PC-3 (cell line): ENCODE measurements at regions not wholly inside any gene's neighbourhood (a gene's known extent, or its start where the extent isn't known, plus 50 kb on each side); places are given as distances from the start of the nearest gene placed in this dataset.

Experiments used
- ATAC-seq: fragments of 200-7000 bp; cut with Tn5 transposase; 2 replicates; pipeline ENCODE4 v1.9.1; 2020; ENCODE audit warnings: mild to moderate bottlenecking, moderate library complexity
- BruUV-seq: library from RNA; stranded (reverse); fragments of 400-500 nt; replicated peaks from 2 replicates; lab custom pipeline; 2021; lab: Mats Ljungman, UMichigan
- CTCF ChIA-PET: fragments of 300-600 bp; sonication (Branson Sonifier 250); formaldehyde crosslinking; loops from one replicate; lab custom pipeline; 2022; ENCODE audit warnings: antibody characterized with exemption; lab: Charles Lee
- POLR2A ChIA-PET: fragments of 300-600 bp; sonication (Branson Sonifier 250); formaldehyde crosslinking; loops from one replicate; lab custom pipeline; 2022; ENCODE audit warnings: antibody characterized with exemption; ENCODE audit not compliant: unreplicated experiment; lab: Charles Lee
- DNase-seq: peaks from one replicate; pipeline ENCODE4 v3.0.0-alpha.2; 2015
- H2AFZ ChIP-seq: fragments of 300-600 bp; sonication (generic); 2 replicates; pipeline ENCODE4 v1.6.0; 2016; ENCODE audit warnings: antibody characterized with exemption, low read length
- H3F3A ChIP-seq: fragments of 300-600 bp; sonication (generic); one replicate; pipeline ENCODE4 v1.6.0; 2017; ENCODE audit warnings: antibody characterized with exemption, low read length, control low read depth, mild to moderate bottlenecking; ENCODE audit not compliant: unreplicated experiment
- H3K27ac ChIP-seq: fragments of 300-600 bp; sonication (generic); 2 replicates; pipeline ENCODE4 v1.5.1; 2016; ENCODE audit warnings: mild to moderate bottlenecking, low read length
- H3K27me3 ChIP-seq: fragments of 300-600 bp; sonication (generic); 2 replicates; pipeline ENCODE4 v1.6.1; 2016; ENCODE audit warnings: low read length, mixed read lengths
- H3K36me3 ChIP-seq: fragments of 300-600 bp; sonication (generic); 2 replicates; pipeline ENCODE4 v1.6.1; 2016; ENCODE audit warnings: low read depth, mixed run types, low read length, mixed read lengths
- H3K4me1 ChIP-seq: fragments of 300-600 bp; sonication (generic); 2 replicates; pipeline ENCODE4 v1.5.1; 2016; ENCODE audit warnings: low read length; ENCODE audit not compliant: insufficient read depth
- H3K4me2 ChIP-seq: fragments of 300-600 bp; sonication (generic); 2 replicates; pipeline ENCODE4 v1.6.0; 2016; ENCODE audit warnings: low read length
- H3K4me3 ChIP-seq: fragments of 300-600 bp; sonication (generic); 2 replicates; pipeline ENCODE4 v1.5.1; 2016; ENCODE audit warnings: mild to moderate bottlenecking, low read length, mixed read lengths
- H3K79me2 ChIP-seq: fragments of 300-600 bp; sonication (generic); 2 replicates; pipeline ENCODE4 v1.6.1; 2017; ENCODE audit warnings: low read length, mixed read lengths
- H3K9ac ChIP-seq: fragments of 300-600 bp; sonication (generic); 2 replicates; pipeline ENCODE4 v1.6.0; 2016; ENCODE audit warnings: mild to moderate bottlenecking, low read length
- H3K9me2 ChIP-seq: fragments of 300-600 bp; sonication (generic); replicated peaks from 2 replicates; pipeline ENCODE4 v1.6.1; 2016; ENCODE audit warnings: mixed run types, low read length, mixed read lengths
- H3K9me3 ChIP-seq: fragments of 300-600 bp; sonication (generic); 2 replicates; pipeline ENCODE4 v1.6.1; 2016; ENCODE audit warnings: low read length, mixed read lengths
- H4K20me1 ChIP-seq: fragments of 300-600 bp; sonication (generic); 2 replicates; pipeline ENCODE4 v1.6.1; 2016; ENCODE audit warnings: low read length, mixed read lengths
- EZH2 ChIP-seq: fragments of 300-600 bp; sonication (generic); IDR thresholded peaks from one replicate; pipeline ENCODE4 v1.6.1; 2017; ENCODE audit warnings: antibody characterized with exemption, mild to moderate bottlenecking, low read length; ENCODE audit not compliant: unreplicated experiment
- EZH2phosphoT487 ChIP-seq: fragments of 300-600 bp; sonication (generic); IDR thresholded peaks from 2 replicates; pipeline ENCODE4 v1.6.1; 2018; ENCODE audit warnings: mild to moderate bottlenecking, antibody characterized with exemption, low read length, borderline replicate concordance
- intact Hi-C: fragments of 100-400 bp; cut with micrococcal nuclease; formaldehyde crosslinking; loops from 2 replicates; pipeline ENCODE4 v1.9.0; 2023
- TF ChIP-seq, protein P1 (sequence below): fragments of 300-600 bp; sonication (generic); conservative IDR thresholded peaks from 2 replicates; pipeline ENCODE4 v1.5.1; 2017; ENCODE audit warnings: antibody characterized with exemption, low read depth, mild to moderate bottlenecking, low read length

DNA sequence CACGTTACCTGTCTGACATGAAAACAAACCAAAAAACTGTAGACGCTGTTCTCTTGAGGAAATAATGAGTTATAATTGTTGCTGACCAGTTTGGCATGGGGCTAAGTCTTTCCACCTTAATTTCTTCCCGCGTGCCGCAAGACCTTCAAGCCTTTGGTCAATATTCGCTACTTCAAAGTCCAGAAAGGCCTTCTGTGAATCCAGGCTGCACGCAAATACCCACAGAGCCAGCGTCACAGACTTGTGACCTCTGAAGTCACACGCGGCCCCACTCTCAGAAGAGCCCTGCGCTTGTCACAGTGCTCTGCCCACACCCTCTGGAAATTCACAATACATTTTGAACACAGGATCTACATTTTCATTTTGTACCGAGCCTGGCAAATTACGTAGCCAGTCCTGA lies 275.2 kb downstream of the SHQ1 start:
- BruUV-seq: no TSS peak
- Histone ChIP-seq H3K4me1 (no peaks in the 10 kb centered on the region; the same call in 1 of the 2 replicates), H3K4me3 (no peak overlapping the region), H3K9ac (no peak overlapping the region), H3K9me2 (no peaks in the 10 kb centered on the region), H3K79me2 (no peaks in the 10 kb centered on the region), H3K4me2 (no peak overlapping the region), H3K36me3 (no peaks in the 10 kb centered on the region), H4K20me1 (no peaks in the 10 kb centered on the region), H2AFZ (no peak overlapping the region), H3K27me3 (no peaks in the 10 kb centered on the region), H3F3A (no peaks in the 10 kb centered on the region), H3K27ac (no peak overlapping the region), H3K9me3 (no peaks in the 10 kb centered on the region)
- intact Hi-C loops: no loop called here
- no peak for DNase-seq
- CTCF ChIA-PET: no interaction called here
- no peak for ATAC-seq
- POLR2A ChIA-PET: no interaction called here
- TF ChIP-seq, protein P1, sequence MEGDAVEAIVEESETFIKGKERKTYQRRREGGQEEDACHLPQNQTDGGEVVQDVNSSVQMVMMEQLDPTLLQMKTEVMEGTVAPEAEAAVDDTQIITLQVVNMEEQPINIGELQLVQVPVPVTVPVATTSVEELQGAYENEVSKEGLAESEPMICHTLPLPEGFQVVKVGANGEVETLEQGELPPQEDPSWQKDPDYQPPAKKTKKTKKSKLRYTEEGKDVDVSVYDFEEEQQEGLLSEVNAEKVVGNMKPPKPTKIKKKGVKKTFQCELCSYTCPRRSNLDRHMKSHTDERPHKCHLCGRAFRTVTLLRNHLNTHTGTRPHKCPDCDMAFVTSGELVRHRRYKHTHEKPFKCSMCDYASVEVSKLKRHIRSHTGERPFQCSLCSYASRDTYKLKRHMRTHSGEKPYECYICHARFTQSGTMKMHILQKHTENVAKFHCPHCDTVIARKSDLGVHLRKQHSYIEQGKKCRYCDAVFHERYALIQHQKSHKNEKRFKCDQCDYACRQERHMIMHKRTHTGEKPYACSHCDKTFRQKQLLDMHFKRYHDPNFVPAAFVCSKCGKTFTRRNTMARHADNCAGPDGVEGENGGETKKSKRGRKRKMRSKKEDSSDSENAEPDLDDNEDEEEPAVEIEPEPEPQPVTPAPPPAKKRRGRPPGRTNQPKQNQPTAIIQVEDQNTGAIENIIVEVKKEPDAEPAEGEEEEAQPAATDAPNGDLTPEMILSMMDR: no peak

DNA sequence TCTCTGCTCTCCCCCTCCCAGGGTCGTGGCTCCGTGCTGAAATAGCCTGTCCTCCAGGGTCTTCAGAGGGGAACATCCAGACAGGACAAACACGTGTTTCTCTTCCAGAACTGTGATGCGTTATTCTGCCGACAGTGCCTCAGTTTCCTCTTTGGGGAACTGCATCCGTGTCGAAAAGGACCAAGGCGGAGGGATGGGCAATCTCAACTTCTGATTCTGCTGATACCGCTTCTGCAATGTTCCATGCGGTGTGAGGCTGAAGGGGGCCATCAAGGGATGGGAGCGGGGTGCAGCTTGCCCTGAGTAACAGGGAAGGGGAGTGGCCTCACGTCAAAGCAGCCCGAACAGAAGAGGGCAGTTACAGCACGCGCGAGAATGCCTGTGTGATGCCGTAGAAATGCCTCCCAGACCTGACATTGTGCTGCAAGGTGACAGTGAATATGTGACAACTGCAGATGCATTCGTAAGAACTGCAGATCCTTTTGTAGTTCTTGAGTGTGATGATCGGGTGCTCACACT lies 275.7 kb downstream of the SHQ1 start:
- Histone ChIP-seq H2AFZ (peak overlapping the region; percentile 55; the same call in 1 of the 2 replicates), H3K27me3 (no peaks in the 10 kb centered on the region), H3K36me3 (no peaks in the 10 kb centered on the region), H3K9me2 (no peaks in the 10 kb centered on the region), H3K79me2 (no peaks in the 10 kb centered on the region), H3K9ac (no peak overlapping the region), H3K4me3 (no peak overlapping the region), H3K9me3 (no peaks in the 10 kb centered on the region), H4K20me1 (no peaks in the 10 kb centered on the region), H3K27ac (no peak overlapping the region), H3K4me1 (no peaks in the 10 kb centered on the region; the same call in 1 of the 2 replicates), H3F3A (no peaks in the 10 kb centered on the region), H3K4me2 (no peak overlapping the region)
- CTCF ChIA-PET: no interaction called here
- intact Hi-C loops: no loop called here
- no peak for TF ChIP-seq EZH2phosphoT487
- TF ChIP-seq, protein P1: no peak
- TF ChIP-seq EZH2: no peak
- BruUV-seq: no TSS peak
- ATAC-seq: no peak
- POLR2A ChIA-PET: no interaction called here
- no peak for DNase-seq

DNA sequence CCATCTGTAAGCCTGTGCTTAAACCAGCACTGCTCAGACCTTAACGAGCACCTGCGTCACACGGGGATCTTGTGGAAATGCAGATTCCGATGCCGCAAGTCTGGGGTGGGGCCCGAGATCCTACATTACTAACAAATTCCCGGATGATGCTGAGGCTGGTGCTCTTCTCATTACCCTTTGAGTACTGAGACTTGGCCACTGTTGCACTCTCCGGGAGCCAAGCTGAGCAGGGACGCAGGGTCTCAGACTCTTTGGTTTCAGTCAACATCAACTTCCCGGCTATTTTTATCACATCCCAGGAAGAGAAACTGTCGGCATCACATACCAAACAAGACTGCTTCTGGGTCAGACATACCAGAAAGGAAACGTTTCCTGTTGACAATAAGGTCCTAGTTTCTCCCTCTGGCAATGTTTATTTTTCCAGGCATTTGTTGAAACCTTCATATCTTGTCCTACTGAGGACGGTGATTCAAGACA lies 276.6 kb downstream of the SHQ1 start:
- TF ChIP-seq EZH2: no peak
- TF ChIP-seq, protein P1: no peak
- no peak for TF ChIP-seq EZH2phosphoT487
- BruUV-seq: no TSS peak
- CTCF ChIA-PET: no interaction called here
- Histone ChIP-seq H2AFZ (peak overlapping the region; percentile 55; the same call in 1 of the 2 replicates), H3K36me3 (no peaks in the 10 kb centered on the region), H3K79me2 (no peaks in the 10 kb centered on the region), H3K4me1 (no peaks in the 10 kb centered on the region; the same call in 1 of the 2 replicates), H3K27me3 (no peaks in the 10 kb centered on the region), H3F3A (no peaks in the 10 kb centered on the region), H3K4me2 (0 out of 2 replicates have a peak overlapping the region, but pooled peaks have one; percentile 2), H3K9me3 (no peaks in the 10 kb centered on the region), H4K20me1 (no peaks in the 10 kb centered on the region), H3K9ac (no peak overlapping the region), H3K27ac (no peak overlapping the region), H3K4me3 (no peak overlapping the region), H3K9me2 (no peaks in the 10 kb centered on the region)
- POLR2A ChIA-PET: no interaction called here
- DNase-seq (peak; percentile 7), ATAC-seq (no peak)
- intact Hi-C loops: no loop called here
